ENCODE measurements at regions not wholly inside any gene's neighbourhood (a gene's known extent, or its start where the extent isn't known, plus 50 kb on each side); places are given as distances from the start of the nearest gene placed in this dataset.

- H3K79me2 ChIP-seq (ENCODE audit: control insufficient read depth, insufficient read depth, low read length), result no peaks in the 10 kb centered on the region
- no peaks in the 10 kb centered on the region for H3K4me1 ChIP-seq (ENCODE audit: control insufficient read depth, extremely low read depth, insufficient read depth, low read length)
- no peak overlapping the region for H3K4me3 ChIP-seq (replicated peaks in 1 of 4; ENCODE audit: control extremely low read depth in 1 of 4, insufficient read depth in 1 of 4, low read depth in 3 of 4, low read length in 4 of 4)
- no peak overlapping the region for H3K4me2 ChIP-seq (ENCODE audit: extremely low read depth, insufficient read depth, low read length)
- H3K27ac ChIP-seq (ENCODE audit: insufficient read depth, low read length), result no peak overlapping the region
- no peaks in the 10 kb centered on the region for H4K20me1 ChIP-seq (ENCODE audit: control insufficient read depth, extremely low read depth, insufficient read depth, low read length)
- no peak for DNase-seq (ENCODE audit: low read depth in 2 of 2)
- TF ChIP-seq CTCF (conservative IDR thresholded peaks at IDR 0.05 in 1 of 2, IDR thresholded peaks at IDR 0.05 in 1 of 2; ENCODE audit: low read depth in 1 of 2, low read length in 2 of 2) (no peak), EZH2 (IDR thresholded peaks at IDR 0.05; ENCODE audit: low read length, missing control alignments) (no peak)
- no peaks in the 10 kb centered on the region for H3K36me3 ChIP-seq (ENCODE audit: control insufficient read depth, insufficient read depth, low read length)
- H3K27me3 ChIP-seq (ENCODE audit: control insufficient read depth, insufficient read depth, low read length), result no peaks in the 10 kb centered on the region
- H2AFZ ChIP-seq (ENCODE audit: low read length), result no peak overlapping the region
- H3K9me3 ChIP-seq (ENCODE audit: control insufficient read depth, insufficient read depth, low read depth, low read length), result no peaks in the 10 kb centered on the region
- H3K9ac ChIP-seq (ENCODE audit: insufficient read depth, low read length), result no peak overlapping the region
These were observed 242.6 kb upstream of the RASGEF1B start for GRCh38 chr4:81714291-81714690.

- Histone ChIP-seq H3K9ac (ENCODE audit: insufficient read depth, low read length) (no peak overlapping the region), H3K27me3 (ENCODE audit: control insufficient read depth, insufficient read depth, low read length) (no peaks in the 10 kb centered on the region), H3K79me2 (ENCODE audit: control insufficient read depth, insufficient read depth, low read length) (no peaks in the 10 kb centered on the region), H3K27ac (ENCODE audit: insufficient read depth, low read length) (no peak overlapping the region), H3K36me3 (ENCODE audit: control insufficient read depth, insufficient read depth, low read length) (no peaks in the 10 kb centered on the region), H3K4me2 (ENCODE audit: extremely low read depth, insufficient read depth, low read length) (no peak overlapping the region), H4K20me1 (ENCODE audit: control insufficient read depth, extremely low read depth, insufficient read depth, low read length) (no peaks in the 10 kb centered on the region), H3K4me1 (ENCODE audit: control insufficient read depth, extremely low read depth, insufficient read depth, low read length) (no peaks in the 10 kb centered on the region), H3K4me3 (replicated peaks in 1 of 4; ENCODE audit: control extremely low read depth in 1 of 4, insufficient read depth in 1 of 4, low read depth in 3 of 4, low read length in 4 of 4) (no peak overlapping the region), H2AFZ (ENCODE audit: low read length) (no peak overlapping the region), H3K9me3 (ENCODE audit: control insufficient read depth, insufficient read depth, low read depth, low read length) (no peaks in the 10 kb centered on the region)
- DNase-seq (ENCODE audit: low read depth in 2 of 2), result no peak
- TF ChIP-seq CTCF (conservative IDR thresholded peaks at IDR 0.05 in 1 of 2, IDR thresholded peaks at IDR 0.05 in 1 of 2; ENCODE audit: low read depth in 1 of 2, low read length in 2 of 2) (no peak), EZH2 (IDR thresholded peaks at IDR 0.05; ENCODE audit: low read length, missing control alignments) (no peak)
These were observed 241.0 kb upstream of the RASGEF1B start for GRCh38 chr4:81712714-81713113.

GRCh38 chr4:81704461-81704860 is 232.8 kb upstream of the RASGEF1B start:
- no peak for TF ChIP-seq EZH2 (IDR thresholded peaks at IDR 0.05; ENCODE audit: low read length, missing control alignments)
- no peak for TF ChIP-seq CTCF (conservative IDR thresholded peaks at IDR 0.05 in 1 of 2, IDR thresholded peaks at IDR 0.05 in 1 of 2; ENCODE audit: low read depth in 1 of 2, low read length in 2 of 2)
- H3K9me3 ChIP-seq (ENCODE audit: control insufficient read depth, insufficient read depth, low read depth, low read length), result no peaks in the 10 kb centered on the region
- H2AFZ ChIP-seq (ENCODE audit: low read length), result no peak overlapping the region
- H4K20me1 ChIP-seq (ENCODE audit: control insufficient read depth, extremely low read depth, insufficient read depth, low read length), result no peaks in the 10 kb centered on the region
- no peak for DNase-seq (ENCODE audit: low read depth in 2 of 2)
- H3K4me2 ChIP-seq (ENCODE audit: extremely low read depth, insufficient read depth, low read length), result no peak overlapping the region
- no peak overlapping the region for H3K9ac ChIP-seq (ENCODE audit: insufficient read depth, low read length)
- H3K36me3 ChIP-seq (ENCODE audit: control insufficient read depth, insufficient read depth, low read length), result no peaks in the 10 kb centered on the region
- no peak overlapping the region for H3K27ac ChIP-seq (ENCODE audit: insufficient read depth, low read length)
- no peak overlapping the region for H3K4me3 ChIP-seq (replicated peaks in 1 of 4; ENCODE audit: control extremely low read depth in 1 of 4, insufficient read depth in 1 of 4, low read depth in 3 of 4, low read length in 4 of 4)
- no peaks in the 10 kb centered on the region for H3K4me1 ChIP-seq (ENCODE audit: control insufficient read depth, extremely low read depth, insufficient read depth, low read length)
- no peaks in the 10 kb centered on the region for H3K79me2 ChIP-seq (ENCODE audit: control insufficient read depth, insufficient read depth, low read length)
- H3K27me3 ChIP-seq (ENCODE audit: control insufficient read depth, insufficient read depth, low read length), result no peaks in the 10 kb centered on the region
